Motor neuron (in vitro differentiated cells): ENCODE measurements at regions not wholly inside any gene's neighbourhood (a gene's known extent, or its start where the extent isn't known, plus 50 kb on each side); places are given as distances from the start of the nearest gene placed in this dataset.
A peak's percentile ranks its signal among the peaks of the same experiment; 100 is the strongest.

ENCODE experiments used
- ATAC-seq, 8 experiments: fragments of 200-7000 bp; cut with Tn5 transposase; replicated peaks in 6 of 8; 2 replicates each; pipeline ENCODE4 v1.8.0; 2021; ENCODE audit warnings: mild to moderate bottlenecking in 8 of 8, moderate library complexity in 8 of 8
- H3K27ac ChIP-seq, 2 donors: fragments of 250-450 bp; sonication (Bioruptor Pico); 2 replicates each; pipeline ENCODE4 v1.9.0; 2021; ENCODE audit warnings: antibody characterized with exemption in 2 of 2, mild to moderate bottlenecking in 2 of 2, moderate library complexity in 1 of 2
- H3K4me1 ChIP-seq, 2 donors: fragments of 250-450 bp; sonication (Bioruptor Pico); replicated peaks in 1 of 2; 2 replicates each; pipeline ENCODE4 v1.6.1; 2021; ENCODE audit warnings: antibody characterized with exemption in 2 of 2, mild to moderate bottlenecking in 2 of 2, moderate library complexity in 1 of 2
- H3K4me3 ChIP-seq, 5 donors: fragments of 250-450 bp; sonication (Bioruptor Pico); 2 replicates each; pipeline ENCODE4 v1.9.0; 2021; ENCODE audit warnings: antibody characterized with exemption in 5 of 5, mild to moderate bottlenecking in 5 of 5, moderate library complexity in 4 of 5
- WGBS, 10 experiments: fragments of 450-650 bp; shearing (Covaris generic); methylation state at CpG; one replicate each; pipeline ENCODE4 v1.0.0; 2022; 5-methylcytosine and 5-hydroxymethylcytosine counted together
- in situ Hi-C, 9 experiments: fragments of 400-800 bp; cut with MboI; loops; one replicate each; pipeline ENCODE4 v1.15.0; 2021; ENCODE audit warnings: low sequenced_read_pairs in 9 of 9, low pct_unique_long_range_greater_than_20kb in 2 of 9; ENCODE audit not compliant: unreplicated experiment in 9 of 9

GRCh38 chr19:31745731-31746130, 396.5 kb upstream of the TSHZ3 start:
- in situ Hi-C loops: no loop called here
- 15 to 90% (median 71%) methylated on average over 2 to 9 of the region's 9 CpGs; no CpG with 5 or more reads in 2 of the 10 experiments for WGBS, 10 experiments
- Histone ChIP-seq H3K27ac (no peak overlapping the region), H3K4me1 (no peaks in the 10 kb centered on the region), H3K4me3 (no peak overlapping the region)
- ATAC-seq: no peak

DNA sequence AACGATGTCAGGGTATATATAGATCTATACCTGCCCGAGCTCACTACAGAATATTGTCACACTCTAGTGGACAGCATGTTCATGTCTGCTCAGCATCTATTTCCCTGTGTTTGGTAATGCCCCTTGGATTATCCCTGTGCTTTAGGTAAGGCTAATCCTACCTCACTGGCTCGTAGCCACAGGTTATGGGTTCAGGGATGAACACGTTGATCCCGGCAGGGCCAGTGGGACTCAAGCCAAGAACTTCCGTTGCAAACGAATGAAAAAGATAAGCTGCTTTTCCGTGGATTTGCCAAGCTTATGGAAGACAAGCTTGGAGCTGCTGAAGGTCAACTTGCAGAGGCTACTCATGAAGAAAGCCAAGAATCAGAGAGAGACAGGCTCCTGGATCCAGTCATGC, 400.0 kb upstream of the TSHZ3 start:
- Histone ChIP-seq H3K4me1 (peaks cover 0 to 2% of the 10 kb centered on the region in 2 donors), H3K4me3 (no peak overlapping the region), H3K27ac (no peak overlapping the region)
- 25 to 100% (median 77%) methylated on average over 1 to 8 of the region's 8 CpGs for WGBS, 10 experiments
- ATAC-seq: no peak
- in situ Hi-C loops: no loop called here

DNA sequence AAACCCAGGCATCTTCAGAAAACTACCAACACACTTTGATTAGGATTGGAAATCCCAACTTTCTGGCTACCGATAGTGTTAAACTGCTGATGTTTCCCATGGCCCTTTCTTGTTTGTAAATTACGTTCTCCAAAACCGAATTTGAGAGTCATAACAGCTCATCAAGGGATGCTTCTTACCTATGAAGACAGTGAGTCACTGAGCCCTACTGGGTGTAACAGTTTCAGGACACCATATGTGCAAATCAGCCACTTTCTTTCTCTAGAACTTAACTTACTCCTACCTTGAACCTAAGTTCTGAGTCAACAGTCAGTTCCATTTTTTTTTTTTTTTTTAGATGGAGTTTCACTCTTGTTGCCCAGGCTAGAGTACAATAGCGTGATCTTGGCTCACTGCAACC, 410.1 kb upstream of the TSHZ3 start:
- 0 to 85% (median 65%) methylated on average over 1 to 4 of the region's 4 CpGs; no CpG with 5 or more reads in 3 of the 10 experiments for WGBS, 10 experiments
- ATAC-seq: no peak
- H3K27ac ChIP-seq: no peak overlapping the region
- H3K4me1 ChIP-seq: no peaks in the 10 kb centered on the region
- in situ Hi-C loops: no loop called here
- no peak overlapping the region for H3K4me3 ChIP-seq

DNA sequence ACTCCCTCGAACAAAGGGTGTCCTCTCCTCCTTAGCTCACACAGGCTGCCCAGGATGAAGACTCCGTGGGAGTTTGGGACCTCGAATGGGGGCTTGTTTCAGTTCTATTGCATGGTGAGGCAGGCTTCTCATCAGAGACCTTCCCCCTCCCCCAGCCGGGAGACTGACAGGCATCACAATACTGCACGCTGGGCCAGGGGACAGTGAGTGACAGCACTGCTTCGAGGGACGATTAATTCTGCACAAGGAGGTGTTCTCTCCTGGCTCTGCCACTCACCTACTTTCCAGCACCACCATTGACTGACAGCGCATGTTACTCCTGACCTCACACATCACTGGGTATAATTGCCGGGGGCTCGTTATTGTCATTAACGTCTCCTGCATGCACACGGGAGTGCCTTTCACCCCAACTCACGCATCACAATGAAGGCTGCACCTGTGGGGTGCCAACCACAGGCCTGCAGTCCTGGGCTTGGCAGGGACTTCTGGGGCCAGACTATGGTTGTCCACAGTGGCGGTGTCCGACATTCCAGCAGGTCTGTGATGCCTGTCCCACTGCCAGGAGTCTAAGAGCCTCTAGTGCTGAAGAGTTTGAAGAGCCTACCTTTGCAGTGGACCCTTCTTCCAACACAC, 412.2 kb upstream of the TSHZ3 start:
- Histone ChIP-seq H3K27ac (no peak overlapping the region), H3K4me3 (no peak overlapping the region), H3K4me1 (no peaks in the 10 kb centered on the region)
- in situ Hi-C loops: no loop called here
- WGBS, 10 experiments: 0 to 70% (median 43%) methylated on average over 1 to 9 of the region's 15 CpGs; no CpG with 5 or more reads in 2 of the 10 experiments
- no peak for ATAC-seq

DNA sequence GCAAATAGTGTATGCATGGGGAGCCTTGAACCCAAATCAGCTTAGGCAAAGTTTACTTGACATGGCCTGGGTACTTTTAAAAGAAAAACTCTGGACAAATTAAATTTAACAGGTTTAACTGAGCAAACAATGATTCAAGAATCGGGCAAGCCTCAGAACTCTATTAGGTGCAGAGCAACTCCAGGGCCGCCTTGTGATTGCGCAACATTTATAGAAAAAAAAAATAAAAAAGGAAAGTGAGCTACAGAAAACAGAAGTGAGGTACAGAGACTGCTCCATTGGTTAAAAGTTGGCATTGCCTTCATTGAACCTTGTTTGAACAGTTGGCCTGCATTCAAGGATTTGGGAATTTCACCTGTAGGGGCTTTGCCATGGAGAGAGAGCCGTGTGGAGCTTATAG, 421.0 kb upstream of the TSHZ3 start:
- no peak for ATAC-seq
- no peak overlapping the region for H3K4me3 ChIP-seq
- in situ Hi-C loops: no loop called here
- WGBS, 10 experiments: 33 to 100% (median 89%) methylated on average over 1 to 4 of the region's 4 CpGs; no CpG with 5 or more reads in 3 of the 10 experiments
- H3K4me1 ChIP-seq: no peaks in the 10 kb centered on the region
- no peak overlapping the region for H3K27ac ChIP-seq

- Histone ChIP-seq H3K4me1 (no peaks in the 10 kb centered on the region), H3K27ac (no peak overlapping the region), H3K4me3 (no peak overlapping the region)
- in situ Hi-C loops: no loop called here
- WGBS, 10 experiments: 13 to 80% (median 60%) methylated on average over 1 to 5 of the region's 5 CpGs; no CpG with 5 or more reads in 1 of the 10 experiments
- ATAC-seq: no peak
Measured at GRCh38 chr19:31772915-31773314, 423.7 kb upstream of the TSHZ3 start.

- Histone ChIP-seq H3K4me1 (peaks cover 7 to 20% of the 10 kb centered on the region in 2 donors), H3K4me3 (no peak overlapping the region), H3K27ac (no peak overlapping the region)
- in situ Hi-C loops: no loop called here
- WGBS, 10 experiments: 43 to 100% (median 87%) methylated on average over 1 to 4 of the region's 4 CpGs; no CpG with 5 or more reads in 4 of the 10 experiments
- no peak for ATAC-seq
Measured at GRCh38 chr19:31781542-31781941, 432.3 kb upstream of the TSHZ3 start.

DNA sequence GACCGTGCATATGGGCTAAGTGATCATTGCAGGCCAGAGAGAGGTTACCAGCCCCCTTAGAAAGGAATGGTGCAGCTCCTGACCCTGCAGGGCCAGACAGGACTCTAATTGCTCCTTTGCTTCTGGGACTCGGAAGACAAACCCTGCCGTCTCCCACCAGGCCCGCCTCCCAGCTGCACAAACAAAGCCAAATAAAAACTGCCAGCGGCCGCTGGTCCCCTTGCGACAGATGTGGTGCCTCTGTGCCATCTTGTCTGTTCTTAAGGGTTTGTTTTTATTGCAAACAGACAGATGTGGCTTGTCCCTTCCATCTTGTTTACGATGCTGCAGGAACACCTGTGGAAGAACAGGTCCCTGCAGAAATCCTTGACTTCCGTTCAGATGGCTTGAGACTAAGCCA, 434.4 kb upstream of the TSHZ3 start:
- WGBS, 10 experiments: 20 to 67% (median 40%) methylated on average over 1 to 7 of the region's 9 CpGs; no CpG with 5 or more reads in 4 of the 10 experiments
- Histone ChIP-seq H3K4me1 (peaks cover 7 to 20% of the 10 kb centered on the region in 2 donors), H3K27ac (no peak overlapping the region), H3K4me3 (no peak overlapping the region)
- in situ Hi-C loops: no loop called here
- peak in 2 of 8 experiments; percentile 18 to 26 for ATAC-seq

DNA sequence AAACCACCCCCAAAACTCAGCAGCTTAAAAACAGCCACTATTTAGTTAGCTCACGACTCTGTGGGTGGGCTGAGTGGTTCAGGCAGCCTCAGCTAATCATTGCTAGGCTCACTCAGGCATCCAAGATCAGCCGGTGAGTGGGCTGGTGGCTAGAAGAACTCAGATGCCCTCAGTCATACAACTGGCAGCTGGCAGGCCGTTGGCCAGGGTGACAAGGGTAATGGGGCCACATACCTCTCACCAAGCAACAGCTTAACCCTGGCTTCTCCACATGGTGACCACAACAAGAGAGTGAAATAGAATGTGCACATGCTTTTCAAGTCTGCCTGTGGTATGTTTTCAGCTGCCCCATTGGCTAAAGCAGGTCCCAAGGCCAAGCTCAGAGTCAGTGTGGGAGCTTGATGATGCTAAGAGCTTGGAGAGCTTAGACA, 435.4 kb upstream of the TSHZ3 start:
- Histone ChIP-seq H3K4me3 (no peak overlapping the region), H3K27ac (no peak overlapping the region), H3K4me1 (peaks cover 7 to 20% of the 10 kb centered on the region in 2 donors)
- peak in 5 of 8 experiments; percentile 47 to 96 (median 74) for ATAC-seq
- 0 to 17% (median 17%) methylated on average over 1 to 2 of the region's 3 CpGs; no CpG with 5 or more reads in 7 of the 10 experiments for WGBS, 10 experiments
- in situ Hi-C loops: no loop called here

GRCh38 chr19:31801611-31802010, 452.4 kb upstream of the TSHZ3 start:
- ATAC-seq: peak in 2 of 8 experiments; percentile 27 to 37
- Histone ChIP-seq H3K4me3 (no peak overlapping the region), H3K27ac (no peak overlapping the region), H3K4me1 (peaks cover 2 to 20% of the 10 kb centered on the region in 2 donors)
- WGBS, 10 experiments: 0 to 100% (median 39%) methylated on average over 1 to 4 of the region's 4 CpGs; no CpG with 5 or more reads in 1 of the 10 experiments
- in situ Hi-C loops: no loop called here

DNA sequence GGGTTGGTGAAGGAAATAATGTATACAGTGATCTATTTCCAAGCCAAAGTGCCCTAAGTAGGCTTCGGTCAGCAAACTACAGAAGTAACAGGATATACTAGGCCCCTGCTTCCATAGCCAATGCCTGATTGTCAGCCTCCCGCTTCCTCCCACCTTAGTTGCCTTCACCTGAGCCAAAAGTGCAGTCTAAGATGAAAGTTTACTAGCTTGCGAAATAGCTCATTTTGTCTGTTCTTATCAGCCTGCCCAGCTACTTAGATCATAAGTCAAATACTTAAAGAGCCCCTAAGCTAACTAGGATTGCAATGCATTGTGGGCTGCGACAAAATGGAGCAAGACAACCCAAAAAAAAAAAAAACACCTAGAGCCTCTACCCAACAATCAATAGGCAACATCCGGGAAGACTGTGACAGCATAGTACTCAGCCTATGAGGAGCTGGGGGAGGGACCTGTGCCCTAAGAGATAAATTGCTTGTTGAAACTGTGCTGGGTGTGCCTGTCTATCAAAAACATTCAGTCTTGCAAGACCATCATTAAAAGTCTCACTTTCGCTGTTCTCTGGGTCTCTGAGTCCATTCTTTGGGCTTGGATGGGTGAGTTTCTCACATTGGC, 454.7 kb upstream of the TSHZ3 start:
- in situ Hi-C loops: no loop called here
- Histone ChIP-seq H3K27ac (no peak overlapping the region), H3K4me1 (peaks cover 2 to 20% of the 10 kb centered on the region in 2 donors), H3K4me3 (no peak overlapping the region)
- WGBS, 10 experiments: 0 to 100% (median 95%) methylated on average over 1 to 5 of the region's 6 CpGs
- no peak for ATAC-seq

GRCh38 chr19:31804668-31805067, 455.4 kb upstream of the TSHZ3 start:
- H3K4me3 ChIP-seq: no peak overlapping the region
- no peak for ATAC-seq
- H3K27ac ChIP-seq: no peak overlapping the region
- in situ Hi-C loops: no loop called here
- WGBS, 10 experiments: 0 to 100% (median 60%) methylated on average over 1 to 2 of the region's 2 CpGs; no CpG with 5 or more reads in 2 of the 10 experiments
- H3K4me1 ChIP-seq: peaks cover 2 to 20% of the 10 kb centered on the region in 2 donors

GRCh38 chr19:31810536-31811109, 461.4 kb upstream of the TSHZ3 start:
- no peak for ATAC-seq

More at GRCh38 chr19:31810536-31811109, 461.4 kb upstream of the TSHZ3 start:
- H3K27ac ChIP-seq: no peak overlapping the region
- in situ Hi-C loops: no loop called here
- H3K4me1 ChIP-seq: peaks cover 0 to 3% of the 10 kb centered on the region in 2 donors
- WGBS, 10 experiments: 18 to 88% (median 64%) methylated on average over 2 to 5 of the region's 6 CpGs; no CpG with 5 or more reads in 2 of the 10 experiments
- H3K4me3 ChIP-seq: no peak overlapping the region
